OCI-LY3 (cell line): ENCODE measurements at regions not wholly inside any gene's neighbourhood (a gene's known extent, or its start where the extent isn't known, plus 50 kb on each side); places are given as distances from the start of the nearest gene placed in this dataset.

Source experiments
- H2AFZ ChIP-seq: fragments of 200-600, 300-600 bp; shearing (Covaris generic); 2 replicates; pipeline ENCODE4 v1.6.0; 2014; ENCODE audit warnings: antibody characterized with exemption, low read depth, low read length
- H3K27ac ChIP-seq: fragments of 200-600, 300-600 bp; sonication (generic); 2 replicates; pipeline ENCODE4 v1.5.1; 2014; ENCODE audit warnings: mild to moderate bottlenecking, low read length, moderate library complexity, mixed read lengths
- H3K27me3 ChIP-seq: fragments of 200-600, 300-600 bp; sonication (generic); 2 replicates; pipeline ENCODE4 v1.6.1; 2014; ENCODE audit warnings: low read depth, low read length, mixed read lengths
- H3K36me3 ChIP-seq: fragments of 200-600, 300-600 bp; sonication (generic); replicated peaks from 2 replicates; pipeline ENCODE3; 2014; ENCODE audit warnings: low read depth, low read length, mixed read lengths
- H3K4me1 ChIP-seq: fragments of 300-600, 200-600 bp; sonication (generic); 2 replicates; pipeline ENCODE4 v1.6.1; 2014; ENCODE audit warnings: low read length, mixed read lengths
- H3K4me2 ChIP-seq: fragments of 200-600, 300-600 bp; sonication (generic); 2 replicates; pipeline ENCODE4 v1.6.1; 2014; ENCODE audit warnings: low read length, mixed read lengths
- H3K4me3 ChIP-seq: fragments of 300-600, 200-600 bp; sonication (generic); 2 replicates; pipeline ENCODE4 v1.5.1; 2014; ENCODE audit warnings: antibody characterized with exemption, mild to moderate bottlenecking, low read length, moderate library complexity
- H3K79me2 ChIP-seq: fragments of 300-600, 200-600 bp; shearing (Covaris generic); 2 replicates; pipeline ENCODE4 v1.6.1; 2014; ENCODE audit warnings: mild to moderate bottlenecking, low read length, mixed read lengths
- H3K9ac ChIP-seq: fragments of 300-600, 200-600 bp; shearing (Covaris generic); 2 replicates; pipeline ENCODE4 v1.6.0; 2014; ENCODE audit warnings: mild to moderate bottlenecking, low read length, moderate library complexity
- H3K9me3 ChIP-seq: fragments of 200-600, 300-600 bp; shearing (Covaris generic); 2 replicates; pipeline ENCODE4 v1.6.1; 2014; ENCODE audit warnings: low read length, mixed read lengths; ENCODE audit not compliant: insufficient read depth
- H4K20me1 ChIP-seq: fragments of 200-600, 300-600 bp; sonication (generic); 2 replicates; pipeline ENCODE4 v1.6.1; 2016; ENCODE audit warnings: low read length, mixed read lengths; ENCODE audit not compliant: insufficient read depth
- CTCF ChIP-seq: fragments of 200-600, 300-600 bp; sonication (generic); IDR thresholded peaks from 2 replicates; pipeline ENCODE4 v1.5.1; 2014; ENCODE audit warnings: antibody characterized with exemption, low read length, low read depth
- EZH2phosphoT487 ChIP-seq: fragments of 200-600 bp; shearing (Covaris generic); IDR thresholded peaks from 2 replicates; pipeline ENCODE4 v1.6.1; 2018; ENCODE audit warnings: antibody characterized with exemption, mixed run types, low read depth

GRCh38 chr4:53693408-53693807 is 102.1 kb upstream of the LNX1 start:
- Histone ChIP-seq H4K20me1 (no peaks in the 10 kb centered on the region), H3K4me1 (peaks cover 20% of the 10 kb centered on the region), H3K9me3 (no peaks in the 10 kb centered on the region), H3K4me2 (no peak overlapping the region), H3K36me3 (no peaks in the 10 kb centered on the region), H3K9ac (no peak overlapping the region), H3K27ac (no peak overlapping the region), H3K4me3 (no peak overlapping the region), H3K79me2 (no peaks in the 10 kb centered on the region), H2AFZ (no peak overlapping the region), H3K27me3 (no peaks in the 10 kb centered on the region)
- no peak for TF ChIP-seq CTCF
- TF ChIP-seq EZH2phosphoT487 = no peak

- no peaks in the 10 kb centered on the region for H3K9me3 ChIP-seq
- no peak overlapping the region for H3K4me3 ChIP-seq
- no peak for TF ChIP-seq CTCF
- no peak for TF ChIP-seq EZH2phosphoT487
- peaks cover 22% of the 10 kb centered on the region for H3K4me1 ChIP-seq
- no peak overlapping the region for H3K4me2 ChIP-seq
- H3K9ac ChIP-seq = no peak overlapping the region
- 0 out of 2 replicates have a peak, but pooled peaks cover 4% of the 10 kb centered on the region for H3K27me3 ChIP-seq
- H3K36me3 ChIP-seq = no peaks in the 10 kb centered on the region
- H3K79me2 ChIP-seq = no peaks in the 10 kb centered on the region
- H3K27ac ChIP-seq = no peak overlapping the region
- H2AFZ ChIP-seq = no peak overlapping the region
- H4K20me1 ChIP-seq = no peaks in the 10 kb centered on the region
Observed at GRCh38 chr4:53688186-53688790, 97.0 kb upstream of the LNX1 start.

DNA sequence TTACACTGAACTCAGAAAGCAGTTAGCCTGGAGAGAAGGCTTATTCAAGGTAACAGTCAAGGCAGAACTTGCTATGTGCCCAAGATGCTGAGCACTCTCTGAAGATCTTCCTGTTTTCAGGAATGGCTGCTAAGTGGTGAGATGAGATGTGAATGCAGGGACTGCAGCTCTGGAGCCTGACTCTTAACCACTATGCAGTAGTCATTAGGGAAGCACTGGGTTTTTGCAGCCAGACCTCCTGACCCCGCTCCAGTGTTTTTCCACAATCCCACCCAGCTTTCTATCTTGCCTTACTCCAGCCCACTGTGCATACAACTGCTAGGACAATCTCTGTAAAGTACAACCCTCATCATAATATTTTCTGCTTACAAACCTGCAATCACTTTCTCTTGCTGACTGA is 95.2 kb upstream of the LNX1 start:
- H3K36me3 ChIP-seq = no peaks in the 10 kb centered on the region
- H3K27ac ChIP-seq = no peak overlapping the region
- H4K20me1 ChIP-seq = no peaks in the 10 kb centered on the region
- H3K9ac ChIP-seq = no peak overlapping the region
- no peaks in the 10 kb centered on the region for H3K9me3 ChIP-seq
- no peaks in the 10 kb centered on the region for H3K79me2 ChIP-seq
- H3K4me3 ChIP-seq = no peak overlapping the region
- TF ChIP-seq CTCF (no peak), EZH2phosphoT487 (no peak)
- 0 out of 2 replicates have a peak, but pooled peaks cover 7% of the 10 kb centered on the region for H3K27me3 ChIP-seq
- peaks cover 22% of the 10 kb centered on the region for H3K4me1 ChIP-seq
- H2AFZ ChIP-seq = no peak overlapping the region
- H3K4me2 ChIP-seq = no peak overlapping the region

- H3K27ac ChIP-seq = no peak overlapping the region
- no peaks in the 10 kb centered on the region for H3K79me2 ChIP-seq
- H3K27me3 ChIP-seq = 0 out of 2 replicates have a peak, but pooled peaks cover 7% of the 10 kb centered on the region
- H3K36me3 ChIP-seq = no peaks in the 10 kb centered on the region
- H4K20me1 ChIP-seq = no peaks in the 10 kb centered on the region
- H3K9ac ChIP-seq = no peak overlapping the region
- H3K4me3 ChIP-seq = no peak overlapping the region
- H2AFZ ChIP-seq = no peak overlapping the region
- TF ChIP-seq EZH2phosphoT487 (no peak), CTCF (no peak)
- no peaks in the 10 kb centered on the region for H3K9me3 ChIP-seq
- H3K4me1 ChIP-seq = peaks cover 17% of the 10 kb centered on the region
- no peak overlapping the region for H3K4me2 ChIP-seq
Observed at GRCh38 chr4:53684136-53685130, 93.1 kb upstream of the LNX1 start.
